A673 (cell line): ENCODE measurements at regions not wholly inside any gene's neighbourhood (a gene's known extent, or its start where the extent isn't known, plus 50 kb on each side); places are given as distances from the start of the nearest gene placed in this dataset.

Experiments used
- BruUV-seq: library from RNA; stranded (reverse); fragments of 400-500 nt; replicated peaks from 2 replicates; lab custom pipeline; 2021; lab: Mats Ljungman, UMichigan
- CTCF ChIA-PET: fragments of 300-600 bp; sonication (Branson Sonifier 250); formaldehyde crosslinking; loops from one replicate; lab custom pipeline; 2022; ENCODE audit warnings: antibody characterized with exemption; lab: Charles Lee
- POLR2A ChIA-PET: fragments of 300-600 bp; sonication (Branson Sonifier 250); formaldehyde crosslinking; loops from one replicate; lab custom pipeline; 2022; ENCODE audit warnings: antibody characterized with exemption; ENCODE audit not compliant: low non-redundant PET; lab: Charles Lee
- DNase-seq: peaks from one replicate; pipeline ENCODE4 v3.0.0-alpha.2; 2015; ENCODE audit warnings: low spot score
- H3K27ac ChIP-seq: fragments of 200-600 bp; sonication (generic); 2 replicates; pipeline ENCODE4 v1.5.1; 2016; ENCODE audit warnings: mixed run types, low read depth, mild to moderate bottlenecking, mixed read lengths, antibody characterized with exemption, low read length; ENCODE audit not compliant: poor library complexity, severe bottlenecking
- H3K27me3 ChIP-seq: fragments of 200-600 bp; sonication (generic); replicated peaks from 2 replicates; pipeline ENCODE4 v1.6.1; 2017; ENCODE audit warnings: mixed run types, low read depth, mild to moderate bottlenecking, mixed read lengths, antibody characterized with exemption, low read length; ENCODE audit not compliant: insufficient read depth, poor library complexity
- H3K36me3 ChIP-seq: fragments of 200-600 bp; sonication (generic); 2 replicates; pipeline ENCODE4 v1.6.1; 2016; ENCODE audit warnings: mixed run types, mild to moderate bottlenecking, mixed read lengths, antibody characterized with exemption, low read length; ENCODE audit not compliant: insufficient read depth, poor library complexity, severe bottlenecking
- H3K4me1 ChIP-seq: fragments of 200-600 bp; sonication (generic); 2 replicates; pipeline ENCODE4 v1.6.1; 2017; ENCODE audit warnings: mixed run types, mild to moderate bottlenecking, mixed read lengths, antibody characterized with exemption, low read length; ENCODE audit not compliant: insufficient read depth, poor library complexity, severe bottlenecking
- H3K4me3 ChIP-seq: fragments of 200-600 bp; sonication (generic); 2 replicates; pipeline ENCODE4 v1.5.1; 2016; ENCODE audit warnings: low read depth, mixed run types, mild to moderate bottlenecking, mixed read lengths, low read length; ENCODE audit not compliant: poor library complexity, severe bottlenecking
- H3K9me3 ChIP-seq: fragments of 200-600 bp; sonication (generic); 2 replicates; pipeline ENCODE4 v1.6.1; 2016; ENCODE audit warnings: mixed run types, low read depth, mild to moderate bottlenecking, mixed read lengths, antibody characterized with exemption, low read length; ENCODE audit not compliant: poor library complexity, severe bottlenecking
- CTCF ChIP-seq: fragments of 300-800, 200-600 bp; sonication (generic); conservative IDR thresholded peaks from 2 replicates; pipeline ENCODE4 v1.5.1; 2017; ENCODE audit warnings: low read depth, mild to moderate bottlenecking, antibody characterized with exemption, low read length, moderate library complexity, mixed read lengths
- EZH2 ChIP-seq: fragments of 200-600 bp; sonication (generic); IDR thresholded peaks from 2 replicates; pipeline ENCODE4 v1.6.1; 2017; ENCODE audit warnings: borderline replicate concordance, low read depth, mild to moderate bottlenecking, mixed read lengths, antibody characterized with exemption, low read length; ENCODE audit not compliant: poor library complexity, severe bottlenecking
- intact Hi-C: fragments of 100-400 bp; cut with micrococcal nuclease; formaldehyde crosslinking; loops from one replicate; pipeline ENCODE4 v1.10.0; 2022; ENCODE audit not compliant: unreplicated experiment

DNA sequence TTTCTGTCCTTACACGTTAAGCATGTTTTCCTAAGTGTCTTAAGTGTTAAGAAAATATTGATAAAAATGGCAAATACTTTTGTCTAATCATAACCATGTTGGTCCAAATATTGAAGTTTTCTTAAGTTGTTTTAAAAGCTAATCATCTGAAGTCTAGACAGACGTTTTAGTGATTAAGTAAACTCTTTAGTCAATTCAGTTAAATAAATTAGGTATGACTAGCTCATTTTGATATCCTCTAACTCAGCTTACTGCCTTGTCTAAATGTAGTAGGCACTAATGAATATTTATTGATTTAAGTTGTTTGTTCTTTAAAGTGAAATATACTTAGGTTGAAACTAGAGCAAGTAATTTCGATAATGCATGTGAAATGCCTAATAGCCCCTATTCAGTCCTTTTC lies 471.8 kb upstream of the CHST9 start:
- DNase-seq = no peak
- ChIA-PET POLR2A (no interaction called here), CTCF (no interaction called here)
- no TSS peak for BruUV-seq
- H3K4me1 ChIP-seq = no peaks in the 10 kb centered on the region
- no peaks in the 10 kb centered on the region for H3K9me3 ChIP-seq
- H3K4me3 ChIP-seq = no peak overlapping the region
- peaks cover 77% of the 10 kb centered on the region for H3K27me3 ChIP-seq
- TF ChIP-seq CTCF = no peak
- no peak for TF ChIP-seq EZH2
- no peak overlapping the region for H3K27ac ChIP-seq
- intact Hi-C loops = no loop called here
- no peaks in the 10 kb centered on the region for H3K36me3 ChIP-seq

DNA sequence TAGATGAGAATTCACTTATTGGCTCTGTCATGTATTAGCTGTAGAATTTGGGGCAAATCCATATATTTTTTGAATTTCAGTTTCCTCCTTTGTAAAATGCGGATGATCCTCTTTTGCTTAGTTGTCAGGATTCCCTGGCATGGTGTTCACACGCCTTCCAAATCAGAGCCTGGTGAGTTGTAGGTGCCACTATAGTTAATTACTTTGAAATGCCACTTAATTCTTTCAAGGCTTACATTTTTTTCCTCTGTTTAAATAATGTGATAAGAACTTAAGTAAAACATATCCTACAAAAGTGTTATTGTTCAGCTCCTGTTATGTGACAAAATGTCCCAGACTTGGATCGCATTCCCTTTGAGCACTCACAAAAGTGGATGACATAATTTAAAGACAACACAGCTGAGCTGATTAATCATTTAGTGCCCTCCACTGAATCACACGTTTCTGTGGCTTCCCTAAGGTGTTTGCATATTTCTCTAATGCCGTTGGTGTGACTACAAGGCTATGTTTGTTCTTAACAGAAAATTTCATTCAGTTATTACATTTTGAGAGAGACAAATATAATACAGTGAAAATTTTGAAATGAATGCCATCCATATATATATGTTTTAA lies 471.2 kb upstream of the CHST9 start:
- intact Hi-C loops = no loop called here
- POLR2A ChIA-PET = no interaction called here

GRCh38 chr18:27653247-27653646 lies 468.1 kb upstream of the CHST9 start:
- H3K9me3 ChIP-seq = no peaks in the 10 kb centered on the region
- ChIA-PET POLR2A (no interaction called here), CTCF (no interaction called here)
- intact Hi-C loops = no loop called here
- H3K4me3 ChIP-seq = no peak overlapping the region
- no peaks in the 10 kb centered on the region for H3K4me1 ChIP-seq
- no peak for TF ChIP-seq EZH2
- no peak for TF ChIP-seq CTCF
- no peaks in the 10 kb centered on the region for H3K36me3 ChIP-seq
- peaks cover 73% of the 10 kb centered on the region for H3K27me3 ChIP-seq
- DNase-seq = no peak
- BruUV-seq = no TSS peak
- H3K27ac ChIP-seq = no peak overlapping the region

More for the DNA sequence above, 471.2 kb upstream of the CHST9 start:
- CTCF ChIA-PET = no interaction called here
- Histone ChIP-seq H3K4me1 (no peaks in the 10 kb centered on the region), H3K27me3 (peaks cover 80% of the 10 kb centered on the region), H3K27ac (no peak overlapping the region), H3K9me3 (no peaks in the 10 kb centered on the region), H3K36me3 (no peaks in the 10 kb centered on the region), H3K4me3 (no peak overlapping the region)
- TF ChIP-seq CTCF (no peak), EZH2 (no peak)
- BruUV-seq = no TSS peak
- DNase-seq = no peak
